ENCODE measurements at regions not wholly inside any gene's neighbourhood (a gene's known extent, or its start where the extent isn't known, plus 50 kb on each side); places are given as distances from the start of the nearest gene placed in this dataset.

- H3K27me3 ChIP-seq (ENCODE audit: control insufficient read depth, insufficient read depth, low read length), result peaks cover 7% of the 10 kb centered on the region
- H3K4me3 ChIP-seq (replicated peaks in 1 of 4; ENCODE audit: control extremely low read depth in 1 of 4, insufficient read depth in 1 of 4, low read depth in 3 of 4, low read length in 4 of 4), result no peak overlapping the region
- no peak for TF ChIP-seq CTCF (conservative IDR thresholded peaks at IDR 0.05 in 1 of 2, IDR thresholded peaks at IDR 0.05 in 1 of 2; ENCODE audit: low read depth in 1 of 2, low read length in 2 of 2)
- no peak overlapping the region for H3K27ac ChIP-seq (ENCODE audit: insufficient read depth, low read length)
- no peak overlapping the region for H3K9ac ChIP-seq (ENCODE audit: insufficient read depth, low read length)
- H4K20me1 ChIP-seq (ENCODE audit: control insufficient read depth, extremely low read depth, insufficient read depth, low read length), result no peaks in the 10 kb centered on the region
- no peaks in the 10 kb centered on the region for H3K36me3 ChIP-seq (ENCODE audit: control insufficient read depth, insufficient read depth, low read length)
- no peak for DNase-seq (ENCODE audit: low read depth in 2 of 2)
- H3K9me3 ChIP-seq (ENCODE audit: control insufficient read depth, insufficient read depth, low read depth, low read length), result no peaks in the 10 kb centered on the region
- no peak overlapping the region for H3K4me2 ChIP-seq (ENCODE audit: extremely low read depth, insufficient read depth, low read length)
- H3K79me2 ChIP-seq (ENCODE audit: control insufficient read depth, insufficient read depth, low read length), result no peaks in the 10 kb centered on the region
- H3K4me1 ChIP-seq (ENCODE audit: control insufficient read depth, extremely low read depth, insufficient read depth, low read length), result no peaks in the 10 kb centered on the region
- no peak overlapping the region for H2AFZ ChIP-seq (ENCODE audit: low read length)
These were observed 89.0 kb upstream of the MLN start for GRCh38 chr6:33892581-33893346.

DNA sequence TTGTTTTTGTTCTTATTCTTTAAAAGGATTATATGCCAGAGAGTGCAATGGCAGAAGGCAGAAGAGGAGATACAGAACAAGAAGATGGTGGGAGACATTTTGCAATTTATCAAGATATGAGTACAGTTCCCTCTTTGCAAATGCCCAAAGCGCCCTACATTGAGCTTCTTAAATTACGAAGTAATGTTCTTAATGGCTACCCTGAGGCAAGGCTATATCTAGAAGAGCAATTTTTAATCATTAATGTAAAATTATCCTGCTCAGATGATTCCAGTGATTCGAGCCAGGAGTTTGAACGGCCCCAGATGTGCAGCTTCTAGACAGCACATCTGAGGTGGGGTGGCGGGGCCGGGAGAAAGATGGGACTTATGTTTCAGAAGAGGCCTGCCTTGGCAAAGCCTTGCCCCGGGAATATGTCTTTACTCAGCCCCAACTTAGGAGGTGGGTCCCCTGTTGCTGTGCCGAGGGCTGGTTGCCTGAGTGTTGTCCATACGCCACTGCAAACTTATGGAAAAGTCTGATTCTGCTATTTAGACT lies 84.9 kb upstream of the MLN start:
- Histone ChIP-seq H3K27ac (ENCODE audit: insufficient read depth, low read length) (no peak overlapping the region), H3K36me3 (ENCODE audit: control insufficient read depth, insufficient read depth, low read length) (no peaks in the 10 kb centered on the region), H2AFZ (ENCODE audit: low read length) (no peak overlapping the region), H3K9me3 (ENCODE audit: control insufficient read depth, insufficient read depth, low read depth, low read length) (no peaks in the 10 kb centered on the region), H3K4me1 (ENCODE audit: control insufficient read depth, extremely low read depth, insufficient read depth, low read length) (peaks cover 2% of the 10 kb centered on the region), H3K4me2 (ENCODE audit: extremely low read depth, insufficient read depth, low read length) (no peak overlapping the region), H3K79me2 (ENCODE audit: control insufficient read depth, insufficient read depth, low read length) (no peaks in the 10 kb centered on the region), H4K20me1 (ENCODE audit: control insufficient read depth, extremely low read depth, insufficient read depth, low read length) (no peaks in the 10 kb centered on the region), H3K4me3 (replicated peaks in 1 of 4; ENCODE audit: control extremely low read depth in 1 of 4, insufficient read depth in 1 of 4, low read depth in 3 of 4, low read length in 4 of 4) (no peak overlapping the region), H3K27me3 (ENCODE audit: control insufficient read depth, insufficient read depth, low read length) (peaks cover 4% of the 10 kb centered on the region), H3K9ac (ENCODE audit: insufficient read depth, low read length) (no peak overlapping the region)
- TF ChIP-seq CTCF (conservative IDR thresholded peaks at IDR 0.05 in 1 of 2, IDR thresholded peaks at IDR 0.05 in 1 of 2; ENCODE audit: low read depth in 1 of 2, low read length in 2 of 2) (no peak), EZH2 (IDR thresholded peaks at IDR 0.05; ENCODE audit: low read length, missing control alignments) (no peak)
- no peak for DNase-seq (ENCODE audit: low read depth in 2 of 2)

- H2AFZ ChIP-seq (ENCODE audit: low read length), result no peak overlapping the region
- no peaks in the 10 kb centered on the region for H3K9me3 ChIP-seq (ENCODE audit: control insufficient read depth, insufficient read depth, low read depth, low read length)
- H3K27me3 ChIP-seq (ENCODE audit: control insufficient read depth, insufficient read depth, low read length), result peaks cover 4% of the 10 kb centered on the region
- H4K20me1 ChIP-seq (ENCODE audit: control insufficient read depth, extremely low read depth, insufficient read depth, low read length), result no peaks in the 10 kb centered on the region
- TF ChIP-seq CTCF (conservative IDR thresholded peaks at IDR 0.05 in 1 of 2, IDR thresholded peaks at IDR 0.05 in 1 of 2; ENCODE audit: low read depth in 1 of 2, low read length in 2 of 2) (no peak), EZH2 (IDR thresholded peaks at IDR 0.05; ENCODE audit: low read length, missing control alignments) (no peak)
- H3K79me2 ChIP-seq (ENCODE audit: control insufficient read depth, insufficient read depth, low read length), result no peaks in the 10 kb centered on the region
- peaks cover 2% of the 10 kb centered on the region for H3K4me1 ChIP-seq (ENCODE audit: control insufficient read depth, extremely low read depth, insufficient read depth, low read length)
- H3K9ac ChIP-seq (ENCODE audit: insufficient read depth, low read length), result no peak overlapping the region
- H3K4me2 ChIP-seq (ENCODE audit: extremely low read depth, insufficient read depth, low read length), result no peak overlapping the region
- DNase-seq (ENCODE audit: low read depth in 2 of 2), result no peak
- H3K4me3 ChIP-seq (replicated peaks in 1 of 4; ENCODE audit: control extremely low read depth in 1 of 4, insufficient read depth in 1 of 4, low read depth in 3 of 4, low read length in 4 of 4), result no peak overlapping the region
- H3K27ac ChIP-seq (ENCODE audit: insufficient read depth, low read length), result no peak overlapping the region
- H3K36me3 ChIP-seq (ENCODE audit: control insufficient read depth, insufficient read depth, low read length), result no peaks in the 10 kb centered on the region
These were observed 84.4 kb upstream of the MLN start for GRCh38 chr6:33888183-33888582.

Data from fibroblast of lung (primary cell).